CD14-positive monocyte (primary cell): ENCODE measurements at regions not wholly inside any gene's neighbourhood (a gene's known extent, or its start where the extent isn't known, plus 50 kb on each side); places are given as distances from the start of the nearest gene placed in this dataset.
"Not testable (repeated sequence)": the region's sequence is repeated elsewhere in the genome, so short reads cannot be mapped to it uniquely, and the experiment has no call there.

Experiments used
- DNase-seq, 3 donors: peaks; one replicate each; pipeline ENCODE4 v3.0.0-alpha.2; 2011 to 2022
- H2AFZ ChIP-seq: 2 replicates; pipeline ENCODE4 v1.6.0; 2012; ENCODE audit warnings: mild to moderate bottlenecking, low read depth, low read length, inconsistent platforms; ENCODE audit not compliant: insufficient read depth, poor library complexity, severe bottlenecking
- H3K27ac ChIP-seq, 2 donors: 1 replicate in 1 of 2; 2 replicates in 1 of 2; pipeline ENCODE4 v1.5.1; 2012 to 2013; ENCODE audit warnings: low read length in 2 of 2, control low read depth in 1 of 2, inconsistent platforms in 1 of 2, low read depth in 1 of 2, mild to moderate bottlenecking in 1 of 2
- H3K27me3 ChIP-seq, 2 donors: one replicate each; pipeline versions ENCODE4 v1.6.0 to v1.6.1; 2011 to 2013; ENCODE audit warnings: low read length in 2 of 2; ENCODE audit not compliant: control insufficient read depth in 2 of 2, insufficient read depth in 2 of 2
- H3K36me3 ChIP-seq, 2 donors: replicated peaks in 1 of 2; 1 replicate in 1 of 2; 2 replicates in 1 of 2; pipeline versions ENCODE4 v1.5.1 to v1.6.1; 2012 to 2013; ENCODE audit warnings: low read length in 2 of 2, control low read depth in 1 of 2, inconsistent platforms in 1 of 2, mild to moderate bottlenecking in 1 of 2; ENCODE audit not compliant: insufficient read depth in 2 of 2, control insufficient read depth in 1 of 2
- H3K4me1 ChIP-seq, 2 donors: 1 replicate in 1 of 2; 2 replicates in 1 of 2; pipeline versions ENCODE4 v1.5.1 to v1.6.1; 2012 to 2013; ENCODE audit warnings: low read length in 2 of 2, control low read depth in 1 of 2, inconsistent platforms in 1 of 2, mild to moderate bottlenecking in 1 of 2, moderate library complexity in 1 of 2; ENCODE audit not compliant: insufficient read depth in 2 of 2, control insufficient read depth in 1 of 2
- H3K4me2 ChIP-seq: replicated peaks from 2 replicates; pipeline ENCODE3; 2012; ENCODE audit warnings: low read length, moderate library complexity, mild to moderate bottlenecking; ENCODE audit not compliant: poor library complexity, severe bottlenecking; ENCODE audit errors: extremely low read depth
- H3K4me3 ChIP-seq, 3 experiments: fragments of 200-600 bp in 1 of 3; sonication (generic) in 1 of 3; replicated peaks in 1 of 3; 1 replicate in 2 of 3; 2 replicates in 1 of 3; pipeline ENCODE4 v1.5.1; 2011 to 2013; ENCODE audit warnings: low read length in 3 of 3, mild to moderate bottlenecking in 3 of 3, control low read depth in 2 of 3, low read depth in 2 of 3, inconsistent platforms in 1 of 3, moderate library complexity in 1 of 3
- H3K79me2 ChIP-seq: 2 replicates; pipeline ENCODE4 v1.6.0; 2012; ENCODE audit warnings: mild to moderate bottlenecking, control low read depth, inconsistent platforms, low read length, moderate library complexity; ENCODE audit not compliant: insufficient read depth
- H3K9ac ChIP-seq: 2 replicates; pipeline ENCODE4 v1.6.0; 2017; ENCODE audit warnings: low read length, mild to moderate bottlenecking; ENCODE audit not compliant: insufficient read depth, poor library complexity, severe bottlenecking
- H3K9me3 ChIP-seq, 2 donors: replicated peaks in 1 of 2; 1 replicate in 1 of 2; 2 replicates in 1 of 2; pipeline versions ENCODE4 v1.5.1 to v1.6.1; 2012 to 2013; ENCODE audit warnings: low read length in 2 of 2, control low read depth in 1 of 2; ENCODE audit not compliant: control insufficient read depth in 1 of 2, insufficient read depth in 1 of 2
- H4K20me1 ChIP-seq: 2 replicates; pipeline ENCODE4 v1.6.0; 2012; ENCODE audit warnings: mild to moderate bottlenecking, low read length, control low read depth, moderate library complexity; ENCODE audit not compliant: insufficient read depth
- H3K27ac Mint-ChIP-seq, 7 donors: one replicate each; pipeline ENCODE4 v1.8.0; 2020; ENCODE audit warnings: mild to moderate bottlenecking in 7 of 7, mixed read lengths in 7 of 7, moderate library complexity in 6 of 7, inconsistent platforms in 2 of 7
- H3K27me3 Mint-ChIP-seq, 3 donors: one replicate each; pipeline ENCODE4 v1.8.0; 2021 to 2022; ENCODE audit warnings: low read depth in 3 of 3, mild to moderate bottlenecking in 3 of 3, mixed read lengths in 3 of 3, moderate library complexity in 3 of 3, inconsistent platforms in 1 of 3
- H3K36me3 Mint-ChIP-seq, 2 donors: one replicate each; pipeline ENCODE4 v1.8.0; 2020; ENCODE audit warnings: mixed read lengths in 2 of 2, inconsistent platforms in 1 of 2, mild to moderate bottlenecking in 1 of 2
- H3K4me1 Mint-ChIP-seq: one replicate; pipeline ENCODE4 v1.8.0; 2020; ENCODE audit warnings: mild to moderate bottlenecking, mixed read lengths
- H3K4me3 Mint-ChIP-seq, 2 donors: one replicate each; pipeline ENCODE4 v1.8.0; 2020; ENCODE audit warnings: mild to moderate bottlenecking in 2 of 2, mixed read lengths in 2 of 2, moderate library complexity in 1 of 2
- H3K9me3 Mint-ChIP-seq, 7 donors: one replicate each; pipeline ENCODE4 v1.8.0; 2020 to 2022; ENCODE audit warnings: mixed read lengths in 7 of 7, mild to moderate bottlenecking in 6 of 7, moderate library complexity in 6 of 7, inconsistent platforms in 2 of 7
- WGBS: methylation state at CpG from one replicate; pipeline ENCODE4 v1.1.5; 2013; ENCODE audit warnings: missing lambda C conversion rate; ENCODE audit not compliant: insufficient coverage; 5-methylcytosine and 5-hydroxymethylcytosine counted together
- intact Hi-C, 2 donors: fragments of 100-400 bp; cut with micrococcal nuclease; formaldehyde crosslinking; loops; one replicate each; pipeline versions ENCODE4 v1.15.0 to v1.15.1; 2023

DNA sequence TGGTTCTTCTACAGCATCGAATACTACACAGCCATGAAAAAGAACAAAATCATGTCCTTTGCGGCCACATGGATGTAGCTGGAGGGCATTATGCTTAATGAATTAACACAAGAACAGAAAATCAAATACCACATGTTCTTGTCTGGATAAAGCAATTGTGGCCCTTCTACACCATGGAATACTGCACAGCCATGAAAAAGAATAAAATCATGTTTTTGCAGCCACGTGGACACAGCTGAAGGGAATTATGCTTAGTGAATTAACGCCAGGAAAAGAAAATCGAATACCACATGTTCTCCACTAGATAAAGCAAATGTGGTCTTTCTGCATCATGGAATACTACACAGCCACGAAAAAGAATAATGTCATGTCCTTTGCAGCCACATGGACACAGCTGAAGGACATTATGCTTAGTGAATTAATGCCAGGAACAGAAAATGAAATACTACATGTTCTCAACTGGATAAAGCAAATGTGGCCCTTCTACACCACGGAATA is 361.8 kb upstream of the PLGLB2 start:
- H3K36me3 ChIP-seq, H2AFZ ChIP-seq, DNase-seq, H3K27me3 ChIP-seq, H3K4me1 ChIP-seq, H3K27ac ChIP-seq, H3K36me3 Mint-ChIP-seq, intact Hi-C loops, H3K4me3 Mint-ChIP-seq, H3K9me3 Mint-ChIP-seq, H3K9ac ChIP-seq, H3K4me2 ChIP-seq, H4K20me1 ChIP-seq, H3K9me3 ChIP-seq, H3K4me1 Mint-ChIP-seq, H3K27me3 Mint-ChIP-seq, H3K79me2 ChIP-seq, H3K27ac Mint-ChIP-seq, H3K4me3 ChIP-seq: not testable (repeated sequence)
- no CpG with 5 or more reads among the region's 7 CpGs for WGBS

DNA sequence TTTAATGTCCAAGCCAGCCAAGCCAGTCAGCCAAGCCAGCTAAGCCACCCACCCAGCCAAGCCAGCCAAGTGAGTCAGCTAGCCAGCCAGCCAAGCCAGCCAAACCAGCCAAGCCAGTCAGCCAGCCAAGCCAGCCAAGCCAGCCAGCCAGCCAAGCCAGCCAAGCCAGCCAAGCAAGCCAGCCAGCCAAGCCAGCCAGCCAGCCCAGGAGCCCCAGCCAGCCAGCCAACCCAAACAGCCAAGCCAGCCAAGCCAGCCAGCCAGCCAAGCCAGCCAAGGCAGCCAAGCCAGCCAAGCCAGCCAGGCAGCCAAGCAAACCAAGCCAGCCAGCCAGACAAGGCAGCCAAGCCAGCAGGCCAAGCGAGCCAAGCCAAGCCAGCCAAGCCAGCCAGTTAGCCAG is 352.1 kb upstream of the PLGLB2 start:
- H3K4me2 ChIP-seq, H3K4me3 Mint-ChIP-seq, H3K27me3 Mint-ChIP-seq, H3K4me1 ChIP-seq, H3K9me3 ChIP-seq, H2AFZ ChIP-seq, H3K36me3 ChIP-seq, H3K79me2 ChIP-seq, H3K36me3 Mint-ChIP-seq, intact Hi-C loops, H3K27me3 ChIP-seq, H3K4me1 Mint-ChIP-seq, H3K4me3 ChIP-seq, DNase-seq, H3K9ac ChIP-seq, H4K20me1 ChIP-seq, H3K27ac ChIP-seq: not testable (repeated sequence)
- Mint-ChIP-seq H3K9me3 (peaks cover 0 to 24% (median 16%) of the 10 kb centered on the region in 7 donors), H3K27ac (peak overlapping the region in 1 of 7 donors; percentile 77)
- WGBS = no CpG with 5 or more reads among the region's 1 CpG

DNA sequence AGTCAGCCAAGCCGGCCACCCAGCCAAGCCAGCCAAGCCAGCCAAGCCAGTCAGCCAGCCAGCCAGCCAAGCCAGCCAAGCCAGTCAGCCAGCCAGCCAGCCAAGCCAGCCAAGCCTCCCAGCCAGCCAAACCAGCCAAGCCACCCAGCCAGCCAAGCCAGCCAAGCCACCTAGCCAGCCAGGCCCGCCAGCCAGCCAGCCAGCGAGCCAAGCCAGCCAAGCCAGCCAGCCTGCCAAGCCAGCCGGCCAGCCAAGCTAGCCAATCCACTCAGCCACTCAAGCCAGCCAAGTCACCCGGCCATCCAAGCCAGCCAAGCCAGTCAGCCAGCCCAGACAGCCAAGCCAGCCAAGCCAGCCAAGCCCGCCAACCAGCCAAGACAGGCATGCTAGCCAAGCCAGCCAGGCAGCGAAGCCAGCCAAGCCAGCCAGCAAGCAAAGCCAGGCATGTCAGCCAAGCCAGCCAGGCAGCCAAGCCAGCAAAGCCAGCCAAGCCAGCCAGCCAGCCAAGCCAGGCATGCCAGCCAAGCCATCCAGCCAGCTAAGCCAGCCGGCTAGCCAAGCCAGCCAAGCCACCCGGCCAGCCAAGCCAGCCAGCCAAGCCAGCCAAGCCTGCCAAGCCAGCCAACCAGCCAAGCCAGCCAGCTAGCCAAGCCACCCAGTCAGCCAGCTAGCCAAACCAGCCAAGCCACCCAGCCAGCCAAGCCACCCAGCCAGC is 351.2 kb upstream of the PLGLB2 start:
- WGBS = 98% methylated on average over 7 of the region's 9 CpGs
- H3K4me1 ChIP-seq, H3K36me3 Mint-ChIP-seq, H2AFZ ChIP-seq, H3K27ac Mint-ChIP-seq, DNase-seq, intact Hi-C loops, H3K79me2 ChIP-seq, H3K9ac ChIP-seq, H4K20me1 ChIP-seq, H3K36me3 ChIP-seq, H3K27me3 Mint-ChIP-seq, H3K27ac ChIP-seq, H3K4me3 ChIP-seq, H3K4me2 ChIP-seq, H3K4me1 Mint-ChIP-seq, H3K27me3 ChIP-seq, H3K4me3 Mint-ChIP-seq: not testable (repeated sequence)
- H3K9me3 ChIP-seq = peaks cover 0 to 12% of the 10 kb centered on the region in 2 donors
- H3K9me3 Mint-ChIP-seq = peaks cover 0 to 31% (median 18%) of the 10 kb centered on the region in 7 donors

DNA sequence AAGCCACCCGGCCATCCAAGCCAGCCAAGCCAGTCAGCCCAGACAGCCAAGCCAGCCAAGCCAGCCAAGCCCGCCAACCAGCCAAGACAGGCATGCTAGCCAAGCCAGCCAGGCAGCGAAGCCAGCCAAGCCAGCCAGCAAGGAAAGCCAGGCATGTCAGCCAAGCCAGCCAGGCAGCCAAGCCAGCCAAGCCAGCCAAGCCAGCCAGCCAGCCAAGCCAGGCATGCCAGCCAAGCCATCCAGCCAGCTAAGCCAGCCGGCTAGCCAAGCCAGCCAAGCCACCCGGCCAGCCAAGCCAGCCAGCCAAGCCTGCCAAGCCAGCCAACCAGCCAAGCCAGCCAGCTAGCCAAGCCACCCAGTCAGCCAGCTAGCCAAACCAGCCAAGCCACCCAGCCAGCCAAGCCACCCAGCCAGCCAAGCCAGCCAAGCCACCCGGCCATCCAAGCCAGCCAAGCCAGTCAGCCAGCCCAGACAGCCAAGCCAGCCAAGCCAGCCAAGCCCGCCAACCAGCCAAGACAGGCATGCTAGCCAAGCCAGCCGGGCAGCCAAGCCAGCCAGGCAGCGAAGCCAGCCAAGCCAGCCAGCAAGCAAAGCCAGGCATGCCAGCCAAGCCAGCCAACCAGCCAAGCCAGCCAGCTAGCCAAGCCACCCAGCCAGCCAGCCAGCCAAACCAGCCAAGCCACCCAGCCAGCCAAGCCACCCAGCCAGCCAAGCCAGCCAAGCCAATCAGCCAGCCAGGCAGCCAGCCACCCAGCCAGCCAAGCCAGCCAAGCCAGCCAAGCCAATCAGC is 350.4 kb upstream of the PLGLB2 start:
- H3K9me3 ChIP-seq = peaks cover 0 to 13% of the 10 kb centered on the region in 2 donors
- H3K4me2 ChIP-seq, DNase-seq, H3K36me3 ChIP-seq, H3K27me3 Mint-ChIP-seq, H3K4me3 Mint-ChIP-seq, H4K20me1 ChIP-seq, H3K4me1 ChIP-seq, intact Hi-C loops, H3K27ac Mint-ChIP-seq, H3K9ac ChIP-seq, H3K36me3 Mint-ChIP-seq, H2AFZ ChIP-seq, H3K79me2 ChIP-seq, H3K4me3 ChIP-seq, H3K27ac ChIP-seq, H3K27me3 ChIP-seq, H3K4me1 Mint-ChIP-seq: not testable (repeated sequence)
- H3K9me3 Mint-ChIP-seq = peaks cover 0 to 37% (median 23%) of the 10 kb centered on the region in 7 donors
- WGBS = 84% methylated on average over 5 of the region's 9 CpGs
